SKM-1 treated with dmso at 0.1 percent for 144 hours (cell line): ENCODE measurements at regions not wholly inside any gene's neighbourhood (a gene's known extent, or its start where the extent isn't known, plus 50 kb on each side); places are given as distances from the start of the nearest gene placed in this dataset.
"Not testable (repeated sequence)": the region's sequence is repeated elsewhere in the genome, so short reads cannot be mapped to it uniquely, and the experiment has no call there.

Source experiments
- DNase-seq: peaks from one replicate; lab custom pipeline; 2025; ENCODE audit not compliant: unreplicated experiment; lab: John Stamatoyannopoulos, UW

- no peak for DNase-seq
Measured at GRCh38 chr5:111983459-111983858, 226.5 kb upstream of the NREP start.

- no peak for DNase-seq
Measured at GRCh38 chr5:111977436-111977829, 220.4 kb upstream of the NREP start.

GRCh38 chr5:111976705-111977435 is 219.9 kb upstream of the NREP start:
- DNase-seq = no peak

GRCh38 chr5:111975133-111975532 is 218.1 kb upstream of the NREP start:
- no peak for DNase-seq

GRCh38 chr5:111973961-111974360 is 217.0 kb upstream of the NREP start:
- no peak for DNase-seq

- no peak for DNase-seq
Measured at GRCh38 chr5:111972548-111972947, 215.6 kb upstream of the NREP start.

GRCh38 chr5:111972080-111972479 is 215.1 kb upstream of the NREP start:
- DNase-seq = no peak

GRCh38 chr5:111968459-111968858 is 211.5 kb upstream of the NREP start:
- peak; percentile 22 for DNase-seq

GRCh38 chr5:111967463-111967862 is 210.5 kb upstream of the NREP start:
- DNase-seq = no peak

- DNase-seq = no peak
Measured at GRCh38 chr5:111966290-111966689, 209.3 kb upstream of the NREP start.

GRCh38 chr5:111963555-111963954 is 206.6 kb upstream of the NREP start:
- DNase-seq = no peak

- no peak for DNase-seq
Measured at GRCh38 chr5:111962906-111963305, 205.9 kb upstream of the NREP start.

GRCh38 chr5:111961862-111962261 is 204.9 kb upstream of the NREP start:
- peak; percentile 1 for DNase-seq

GRCh38 chr5:111960476-111961215 is 203.7 kb upstream of the NREP start:
- DNase-seq = no peak

- no peak for DNase-seq
Measured at GRCh38 chr5:111958851-111959250, 201.9 kb upstream of the NREP start.

- not testable (repeated sequence) for DNase-seq
Measured at GRCh38 chr5:111956765-111957164, 199.8 kb upstream of the NREP start.

GRCh38 chr5:111954516-111955395 is 197.8 kb upstream of the NREP start:
- DNase-seq = no peak

GRCh38 chr5:111953351-111954127 is 196.5 kb upstream of the NREP start:
- no peak for DNase-seq

GRCh38 chr5:111952555-111952954 is 195.6 kb upstream of the NREP start:
- no peak for DNase-seq

GRCh38 chr5:111950660-111951059 is 193.7 kb upstream of the NREP start:
- no peak for DNase-seq
